ENCODE measurements at regions not wholly inside any gene's neighbourhood (a gene's known extent, or its start where the extent isn't known, plus 50 kb on each side); places are given as distances from the start of the nearest gene placed in this dataset.

DNA sequence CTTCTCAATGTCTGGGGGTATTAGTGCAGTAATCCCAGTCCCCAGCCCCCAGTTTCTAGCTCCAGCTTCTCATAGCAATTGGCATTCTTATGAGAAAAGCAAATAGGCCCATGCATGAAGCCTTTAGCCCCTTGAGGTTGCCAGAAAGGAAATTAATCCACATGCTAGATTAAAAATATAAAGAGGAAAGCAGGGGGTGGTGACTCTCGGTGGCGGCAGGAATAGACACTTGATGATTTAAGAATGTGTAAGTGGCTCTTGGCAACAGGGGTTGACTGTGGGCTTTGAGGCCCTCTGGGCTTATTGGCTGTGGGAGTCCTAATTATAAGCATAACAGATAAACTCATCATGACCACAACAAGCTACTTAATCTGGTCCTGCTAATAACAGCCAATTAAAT lies 1367.3 kb upstream of the FLRT2 start:
- Histone ChIP-seq H4K20me1 (ENCODE audit: insufficient read depth, low read length) (no peaks in the 10 kb centered on the region), H3K36me3 (ENCODE audit: insufficient read depth, low read length) (no peaks in the 10 kb centered on the region), H3K27me3 (ENCODE audit: insufficient read depth, low read length) (no peaks in the 10 kb centered on the region), H3K9me3 (ENCODE audit: low read length) (no peaks in the 10 kb centered on the region), H3K79me2 (ENCODE audit: insufficient read depth, low read length) (no peaks in the 10 kb centered on the region), H3K9me2 (ENCODE audit: low read depth, low read length) (no peaks in the 10 kb centered on the region), H3F3A (ENCODE audit: insufficient read depth, low read length) (no peaks in the 10 kb centered on the region), H2AFZ (ENCODE audit: low read length) (no peak overlapping the region), H3K27ac (ENCODE audit: low read depth, low read length, poor library complexity, severe bottlenecking) (no peak overlapping the region), H3K9ac (ENCODE audit: low read length) (no peak overlapping the region), H3K4me2 (ENCODE audit: low read length) (no peak overlapping the region), H3K4me3 (ENCODE audit: low read depth, low read length, poor library complexity, severe bottlenecking) (no peak overlapping the region), H3K4me1 (ENCODE audit: insufficient read depth, low read length, severe bottlenecking) (no peaks in the 10 kb centered on the region)
- TF ChIP-seq, protein P1, sequence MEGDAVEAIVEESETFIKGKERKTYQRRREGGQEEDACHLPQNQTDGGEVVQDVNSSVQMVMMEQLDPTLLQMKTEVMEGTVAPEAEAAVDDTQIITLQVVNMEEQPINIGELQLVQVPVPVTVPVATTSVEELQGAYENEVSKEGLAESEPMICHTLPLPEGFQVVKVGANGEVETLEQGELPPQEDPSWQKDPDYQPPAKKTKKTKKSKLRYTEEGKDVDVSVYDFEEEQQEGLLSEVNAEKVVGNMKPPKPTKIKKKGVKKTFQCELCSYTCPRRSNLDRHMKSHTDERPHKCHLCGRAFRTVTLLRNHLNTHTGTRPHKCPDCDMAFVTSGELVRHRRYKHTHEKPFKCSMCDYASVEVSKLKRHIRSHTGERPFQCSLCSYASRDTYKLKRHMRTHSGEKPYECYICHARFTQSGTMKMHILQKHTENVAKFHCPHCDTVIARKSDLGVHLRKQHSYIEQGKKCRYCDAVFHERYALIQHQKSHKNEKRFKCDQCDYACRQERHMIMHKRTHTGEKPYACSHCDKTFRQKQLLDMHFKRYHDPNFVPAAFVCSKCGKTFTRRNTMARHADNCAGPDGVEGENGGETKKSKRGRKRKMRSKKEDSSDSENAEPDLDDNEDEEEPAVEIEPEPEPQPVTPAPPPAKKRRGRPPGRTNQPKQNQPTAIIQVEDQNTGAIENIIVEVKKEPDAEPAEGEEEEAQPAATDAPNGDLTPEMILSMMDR (IDR thresholded peaks at IDR 0.05; ENCODE audit: low read length): no peak
- TF ChIP-seq EZH2 (IDR thresholded peaks at IDR 0.05; ENCODE audit: borderline replicate concordance, low read length): no peak

DNA sequence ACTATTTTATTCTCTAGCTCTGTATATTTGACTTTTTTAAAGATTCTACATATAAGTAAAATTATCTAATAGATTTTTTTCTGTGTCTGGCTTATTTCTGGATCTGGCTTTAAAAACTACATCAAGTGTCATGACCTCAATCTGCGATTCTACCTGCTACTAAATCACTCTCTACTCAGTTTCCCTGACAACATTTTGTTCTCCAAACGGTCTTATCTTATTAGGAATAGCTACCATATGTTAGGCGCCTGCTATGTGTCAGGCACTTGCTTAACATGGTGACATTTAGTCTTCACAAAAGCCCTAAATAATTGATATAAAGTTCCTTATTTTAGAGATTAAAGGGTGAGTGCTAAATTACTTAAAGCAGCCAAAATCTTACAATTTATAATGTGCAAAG lies 1362.9 kb upstream of the FLRT2 start:
- Histone ChIP-seq H3K4me2 (ENCODE audit: low read length) (no peak overlapping the region), H3K9me3 (ENCODE audit: low read length) (no peaks in the 10 kb centered on the region), H3K36me3 (ENCODE audit: insufficient read depth, low read length) (no peaks in the 10 kb centered on the region), H4K20me1 (ENCODE audit: insufficient read depth, low read length) (no peaks in the 10 kb centered on the region), H2AFZ (ENCODE audit: low read length) (no peak overlapping the region), H3K27ac (ENCODE audit: low read depth, low read length, poor library complexity, severe bottlenecking) (no peak overlapping the region), H3K9ac (ENCODE audit: low read length) (no peak overlapping the region), H3K79me2 (ENCODE audit: insufficient read depth, low read length) (no peaks in the 10 kb centered on the region), H3F3A (ENCODE audit: insufficient read depth, low read length) (no peaks in the 10 kb centered on the region), H3K9me2 (ENCODE audit: low read depth, low read length) (no peaks in the 10 kb centered on the region), H3K4me3 (ENCODE audit: low read depth, low read length, poor library complexity, severe bottlenecking) (no peak overlapping the region), H3K4me1 (ENCODE audit: insufficient read depth, low read length, severe bottlenecking) (no peaks in the 10 kb centered on the region), H3K27me3 (ENCODE audit: insufficient read depth, low read length) (no peaks in the 10 kb centered on the region)
- TF ChIP-seq EZH2 (IDR thresholded peaks at IDR 0.05; ENCODE audit: borderline replicate concordance, low read length): no peak
- TF ChIP-seq, protein P1 (IDR thresholded peaks at IDR 0.05; ENCODE audit: low read length): no peak

DNA sequence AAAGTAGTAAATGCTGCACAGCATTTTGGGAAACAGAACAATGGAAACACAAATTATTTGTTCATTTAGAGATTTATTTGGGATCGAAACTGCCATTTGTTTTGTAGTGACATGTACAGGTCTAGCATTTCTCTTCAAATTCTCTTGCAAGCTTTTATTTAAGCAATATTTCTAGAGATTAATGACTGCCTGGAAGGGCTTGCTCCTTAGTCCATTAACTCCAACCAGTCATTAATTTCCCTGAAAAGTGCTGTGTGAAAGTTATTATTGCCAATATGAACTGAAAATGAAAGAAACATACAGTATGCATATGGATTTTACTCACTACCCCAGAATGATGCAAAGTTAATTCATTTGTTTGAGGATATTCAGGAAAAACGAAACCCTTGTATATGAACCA lies 1349.6 kb upstream of the FLRT2 start:
- TF ChIP-seq, protein P1 (IDR thresholded peaks at IDR 0.05; ENCODE audit: low read length): no peak
- TF ChIP-seq EZH2 (IDR thresholded peaks at IDR 0.05; ENCODE audit: borderline replicate concordance, low read length): no peak
- Histone ChIP-seq H3K36me3 (ENCODE audit: insufficient read depth, low read length) (no peaks in the 10 kb centered on the region), H3F3A (ENCODE audit: insufficient read depth, low read length) (no peaks in the 10 kb centered on the region), H3K4me1 (ENCODE audit: insufficient read depth, low read length, severe bottlenecking) (no peaks in the 10 kb centered on the region), H3K27ac (ENCODE audit: low read depth, low read length, poor library complexity, severe bottlenecking) (no peak overlapping the region), H3K4me2 (ENCODE audit: low read length) (no peak overlapping the region), H4K20me1 (ENCODE audit: insufficient read depth, low read length) (no peaks in the 10 kb centered on the region), H3K27me3 (ENCODE audit: insufficient read depth, low read length) (no peaks in the 10 kb centered on the region), H3K9me3 (ENCODE audit: low read length) (no peaks in the 10 kb centered on the region), H2AFZ (ENCODE audit: low read length) (no peak overlapping the region), H3K4me3 (ENCODE audit: low read depth, low read length, poor library complexity, severe bottlenecking) (no peak overlapping the region), H3K9ac (ENCODE audit: low read length) (no peak overlapping the region), H3K9me2 (ENCODE audit: low read depth, low read length) (no peaks in the 10 kb centered on the region), H3K79me2 (ENCODE audit: insufficient read depth, low read length) (no peaks in the 10 kb centered on the region)
